K562 (cell line): ENCODE measurements at regions not wholly inside any gene's neighbourhood (a gene's known extent, or its start where the extent isn't known, plus 50 kb on each side); places are given as distances from the start of the nearest gene placed in this dataset.

Experiments used
- CCNT2 ChIP-seq: IDR thresholded peaks from 2 replicates; pipeline ENCODE4 v1.6.1; 2011; ENCODE audit warnings: borderline replicate concordance, low read depth, mild to moderate bottlenecking, moderate library complexity, mixed read lengths, low read length; ENCODE audit not compliant: insufficient read length; ENCODE audit errors: extremely low read depth
- DACH1 ChIP-seq: fragments of 450-650 bp; IDR thresholded peaks from 2 replicates; pipeline ENCODE4 v1.6.1; 2018; ENCODE audit not compliant: partially characterized antibody
- DNMT1 ChIP-seq: fragments of 450-650 bp; IDR thresholded peaks from 2 replicates; pipeline ENCODE4 v1.6.1; 2016; ENCODE audit warnings: antibody characterized with exemption, mild to moderate bottlenecking
- E2F8 ChIP-seq: fragments of 450-650 bp; IDR thresholded peaks from 2 replicates; pipeline ENCODE4 v1.7.1; 2018; ENCODE audit warnings: mild to moderate bottlenecking, low read depth; ENCODE audit not compliant: partially characterized antibody
- FIP1L1 ChIP-seq: fragments of 200-400 bp; formaldehyde crosslinking; IDR thresholded peaks from 2 replicates; pipeline ENCODE4 v1.6.1; 2018; ENCODE audit warnings: mild to moderate bottlenecking, low read depth, low read length; ENCODE audit not compliant: poor library complexity, severe bottlenecking
- FOXJ3 ChIP-seq: sonication (generic); formaldehyde crosslinking; IDR thresholded peaks from 2 replicates; pipeline ENCODE4 v1.4.0; 2020; ENCODE audit warnings: mild to moderate bottlenecking, missing genetic modification reagents
- HCFC1 ChIP-seq: IDR thresholded peaks from 2 replicates; pipeline ENCODE4 v1.6.1; 2012; ENCODE audit warnings: low read depth, low read length, improper control_type of control experiment
- HDAC3 ChIP-seq: fragments of 450-650 bp; IDR thresholded peaks from 2 replicates; pipeline ENCODE4 v1.6.1; 2018; ENCODE audit warnings: borderline replicate concordance, mild to moderate bottlenecking, moderate library complexity; ENCODE audit not compliant: partially characterized antibody
- HMG20A ChIP-seq: fragments of 450-650 bp; formaldehyde crosslinking; conservative IDR thresholded peaks from 2 replicates; pipeline ENCODE4 v1.4.0; 2020; ENCODE audit warnings: mild to moderate bottlenecking, mixed read lengths
- HSF4 ChIP-seq: fragments of 250-450 bp; sonication (Bioruptor Pico); IDR thresholded peaks from 2 replicates; pipeline ENCODE4 v2.1.2; 2022; ENCODE audit warnings: mild to moderate bottlenecking, moderate library complexity, borderline replicate concordance
- LARP7 ChIP-seq: fragments of 450-650 bp; IDR thresholded peaks from 2 replicates; pipeline ENCODE4 v1.6.1; 2016
- MBD2 ChIP-seq: sonication (generic); IDR thresholded peaks from 2 replicates; pipeline ENCODE4 v1.6.1; 2016; ENCODE audit warnings: low read depth, borderline replicate concordance
- MXI1 ChIP-seq: IDR thresholded peaks from 2 replicates; pipeline ENCODE4 v1.6.1; 2011; ENCODE audit warnings: low read depth, mild to moderate bottlenecking, improper control_type of control experiment, low read length
- NFRKB ChIP-seq: fragments of 450-650 bp; IDR thresholded peaks from 2 replicates; pipeline ENCODE4 v1.6.1; 2016; ENCODE audit warnings: low read depth
- PCBP2 ChIP-seq: fragments of 200-400 bp; formaldehyde crosslinking; IDR thresholded peaks from 2 replicates; pipeline ENCODE4 v1.6.1; 2018; ENCODE audit warnings: low read length, low read depth, mild to moderate bottlenecking, moderate library complexity; ENCODE audit not compliant: poor library complexity, severe bottlenecking
- SMARCA4 ChIP-seq: fragments of 450-650 bp; IDR thresholded peaks from 2 replicates; pipeline ENCODE4 v1.6.1; 2016
- SPI1 ChIP-seq: IDR thresholded peaks from 2 replicates; pipeline ENCODE4 v1.6.1; 2011; ENCODE audit warnings: low read depth, low read length, control low read depth, borderline replicate concordance
- THRAP3 ChIP-seq: fragments of 450-650 bp; IDR thresholded peaks from 2 replicates; pipeline ENCODE4 v1.6.1; 2016; ENCODE audit warnings: mild to moderate bottlenecking, inconsistent platforms, borderline replicate concordance
- ZBTB43 ChIP-seq: sonication (generic); formaldehyde crosslinking; IDR thresholded peaks from 2 replicates; pipeline ENCODE4 v1.8.0; 2023; ENCODE audit warnings: mild to moderate bottlenecking, missing genetic modification reagents
- ZNF121 ChIP-seq: sonication (generic); formaldehyde crosslinking; conservative IDR thresholded peaks from 2 replicates; pipeline ENCODE4 v1.8.0; 2022; ENCODE audit warnings: missing genetic modification reagents
- ZNF24 ChIP-seq: fragments of 450-650 bp; IDR thresholded peaks from 2 replicates; pipeline ENCODE4 v1.6.1; 2016
- ZNF655 ChIP-seq: fragments of 250-450 bp; sonication (Bioruptor Pico); IDR thresholded peaks from 2 replicates; pipeline ENCODE4 v1.5.0; 2021
- TF ChIP-seq, protein P1 (sequence below): sonication (generic); formaldehyde crosslinking; IDR thresholded peaks from 2 replicates; pipeline ENCODE4 v1.5.0; 2020; ENCODE audit warnings: missing genetic modification reagents
- TF ChIP-seq, protein P2 (sequence below), 2 experiments: IDR thresholded peaks; 2 replicates each; pipeline ENCODE4 v1.6.1; 2011; ENCODE audit warnings: borderline replicate concordance in 1 of 2, control low read depth in 1 of 2, low read depth in 1 of 2, low read length in 1 of 2, mild to moderate bottlenecking in 1 of 2, mixed read lengths in 1 of 2, moderate library complexity in 1 of 2; ENCODE audit not compliant: insufficient read depth in 1 of 2, insufficient read length in 1 of 2, poor library complexity in 1 of 2, severe bottlenecking in 1 of 2; ENCODE audit errors: extremely low read depth in 1 of 2

- TF ChIP-seq, protein P1, sequence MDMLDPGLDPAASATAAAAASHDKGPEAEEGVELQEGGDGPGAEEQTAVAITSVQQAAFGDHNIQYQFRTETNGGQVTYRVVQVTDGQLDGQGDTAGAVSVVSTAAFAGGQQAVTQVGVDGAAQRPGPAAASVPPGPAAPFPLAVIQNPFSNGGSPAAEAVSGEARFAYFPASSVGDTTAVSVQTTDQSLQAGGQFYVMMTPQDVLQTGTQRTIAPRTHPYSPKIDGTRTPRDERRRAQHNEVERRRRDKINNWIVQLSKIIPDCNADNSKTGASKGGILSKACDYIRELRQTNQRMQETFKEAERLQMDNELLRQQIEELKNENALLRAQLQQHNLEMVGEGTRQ (CRISPR knock-in tag): no peak
- TF ChIP-seq MBD2 (no peak), DNMT1 (no peak), E2F8 (no peak), FOXJ3 (no peak), HDAC3 (peak; percentile 45), SPI1 (no peak), CCNT2 (no peak), SMARCA4 (peak; percentile 54; the same call in 1 of the 2 replicates), DACH1 (no peak), THRAP3 (no peak), HCFC1 (no peak), ZNF24 (no peak), PCBP2 (no peak), HMG20A (CRISPR knock-in tag) (no peak), LARP7 (no peak), MXI1 (no peak), ZNF655 (CRISPR knock-in tag) (no peak), FIP1L1 (no peak), ZNF121 (CRISPR knock-in tag) (no peak), NFRKB (no peak; the same call in 1 of the 2 replicates), HSF4 (CRISPR knock-in tag) (peak; percentile 99), ZBTB43 (CRISPR knock-in tag) (no peak)
- TF ChIP-seq, protein P2, sequence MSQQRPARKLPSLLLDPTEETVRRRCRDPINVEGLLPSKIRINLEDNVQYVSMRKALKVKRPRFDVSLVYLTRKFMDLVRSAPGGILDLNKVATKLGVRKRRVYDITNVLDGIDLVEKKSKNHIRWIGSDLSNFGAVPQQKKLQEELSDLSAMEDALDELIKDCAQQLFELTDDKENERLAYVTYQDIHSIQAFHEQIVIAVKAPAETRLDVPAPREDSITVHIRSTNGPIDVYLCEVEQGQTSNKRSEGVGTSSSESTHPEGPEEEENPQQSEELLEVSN (IDR thresholded peaks at IDR 0.05; ENCODE audit: borderline replicate concordance in 1 of 2, extremely low read depth in 1 of 2, insufficient read depth in 1 of 2, insufficient read length in 1 of 2, low read depth in 1 of 2, low read length in 1 of 2, poor library complexity in 1 of 2, severe bottlenecking in 1 of 2): no peak
Observed at GRCh38 chr6:16044211-16044643, 84.7 kb upstream of the MYLIP start (continued).
